ENCODE measurements at regions not wholly inside any gene's neighbourhood (a gene's known extent, or its start where the extent isn't known, plus 50 kb on each side); places are given as distances from the start of the nearest gene placed in this dataset.

DNA sequence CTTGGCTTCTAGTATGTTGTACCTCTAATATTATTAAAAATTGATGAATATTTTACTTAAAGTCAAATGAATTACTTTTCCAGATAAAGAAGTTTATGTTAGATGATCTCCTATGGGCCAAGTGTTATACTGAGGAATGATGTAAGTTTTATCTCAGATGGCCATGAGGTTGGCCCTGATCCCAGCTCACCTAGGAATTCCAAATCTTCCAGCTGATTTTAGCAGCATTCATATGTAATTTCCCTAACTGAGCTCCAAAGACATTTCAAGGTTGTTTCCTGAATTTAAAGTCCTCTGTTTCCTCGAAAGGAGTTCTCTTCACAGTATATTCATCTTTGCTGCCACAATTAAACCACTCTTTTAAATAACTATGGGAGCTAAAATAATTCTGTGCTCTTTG, 1670.4 kb upstream of the SPRY2 start:
- Histone ChIP-seq H3K27ac (no peak overlapping the region), H3K4me1 (no peaks in the 10 kb centered on the region), H3K36me3 (no peaks in the 10 kb centered on the region), H3K9me3 (no peaks in the 10 kb centered on the region), H3K27me3 (no peaks in the 10 kb centered on the region), H3K4me3 (replicated peaks in 1 of 3) (no peak overlapping the region)
- no peak for DNase-seq
- intact Hi-C loops (cut with DNase I), result no loop called here
- WGBS, 2 donors, result 55 to 58% methylated on average over 1 of the region's 1 CpG
- no peak for TF ChIP-seq POLR2A (IDR thresholded peaks at IDR 0.05)
- TF ChIP-seq, protein P1, sequence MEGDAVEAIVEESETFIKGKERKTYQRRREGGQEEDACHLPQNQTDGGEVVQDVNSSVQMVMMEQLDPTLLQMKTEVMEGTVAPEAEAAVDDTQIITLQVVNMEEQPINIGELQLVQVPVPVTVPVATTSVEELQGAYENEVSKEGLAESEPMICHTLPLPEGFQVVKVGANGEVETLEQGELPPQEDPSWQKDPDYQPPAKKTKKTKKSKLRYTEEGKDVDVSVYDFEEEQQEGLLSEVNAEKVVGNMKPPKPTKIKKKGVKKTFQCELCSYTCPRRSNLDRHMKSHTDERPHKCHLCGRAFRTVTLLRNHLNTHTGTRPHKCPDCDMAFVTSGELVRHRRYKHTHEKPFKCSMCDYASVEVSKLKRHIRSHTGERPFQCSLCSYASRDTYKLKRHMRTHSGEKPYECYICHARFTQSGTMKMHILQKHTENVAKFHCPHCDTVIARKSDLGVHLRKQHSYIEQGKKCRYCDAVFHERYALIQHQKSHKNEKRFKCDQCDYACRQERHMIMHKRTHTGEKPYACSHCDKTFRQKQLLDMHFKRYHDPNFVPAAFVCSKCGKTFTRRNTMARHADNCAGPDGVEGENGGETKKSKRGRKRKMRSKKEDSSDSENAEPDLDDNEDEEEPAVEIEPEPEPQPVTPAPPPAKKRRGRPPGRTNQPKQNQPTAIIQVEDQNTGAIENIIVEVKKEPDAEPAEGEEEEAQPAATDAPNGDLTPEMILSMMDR (IDR thresholded peaks at IDR 0.05), result no peak

DNA sequence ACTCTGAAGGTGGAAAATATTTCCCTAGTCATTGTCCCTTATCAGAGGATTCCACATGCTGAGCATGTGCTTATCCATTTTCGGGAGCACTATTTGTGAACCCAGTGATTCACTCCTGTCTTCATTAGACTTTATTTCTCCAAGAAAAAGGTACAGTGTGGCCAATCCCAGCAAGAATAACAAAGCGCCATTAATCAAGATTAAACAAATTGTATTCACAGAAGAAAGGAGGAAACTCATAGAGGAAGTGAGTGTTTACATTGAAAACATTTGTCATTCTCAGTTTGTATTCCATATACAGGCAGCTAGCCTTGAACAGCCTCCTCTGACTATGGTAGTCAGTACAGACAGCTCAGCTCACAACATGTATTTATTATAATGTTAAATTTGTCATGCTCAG, 1669.9 kb upstream of the SPRY2 start:
- Histone ChIP-seq H3K4me1 (no peaks in the 10 kb centered on the region), H3K27me3 (no peaks in the 10 kb centered on the region), H3K27ac (no peak overlapping the region), H3K36me3 (no peaks in the 10 kb centered on the region), H3K4me3 (replicated peaks in 1 of 3) (no peak overlapping the region), H3K9me3 (no peaks in the 10 kb centered on the region)
- TF ChIP-seq POLR2A (IDR thresholded peaks at IDR 0.05), result no peak
- TF ChIP-seq, protein P1 (IDR thresholded peaks at IDR 0.05), result no peak
- intact Hi-C loops (cut with DNase I), result no loop called here
- WGBS, 2 donors, result 72 to 73% methylated on average over 2 of the region's 2 CpGs
- DNase-seq, result no peak

DNA sequence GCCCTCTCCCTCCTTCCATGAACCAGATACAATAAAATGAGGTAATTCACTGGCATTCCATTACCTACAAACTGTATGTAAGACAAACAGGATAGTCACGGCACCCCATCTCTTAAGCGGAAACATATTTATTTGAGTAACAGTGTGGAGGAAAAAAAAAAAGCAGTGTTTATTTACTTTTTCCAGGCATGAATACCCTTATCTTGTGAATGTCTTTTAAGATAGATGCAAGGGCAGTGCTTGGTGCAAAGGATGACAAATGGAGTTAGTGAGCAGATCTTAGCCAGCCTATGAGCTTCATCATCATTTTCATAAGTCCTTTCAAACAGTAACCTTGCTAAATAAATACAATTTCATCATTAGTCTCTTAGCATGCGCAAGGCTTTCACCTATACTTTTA, 1661.8 kb upstream of the SPRY2 start:
- 78% methylated on average over 3 of the region's 3 CpGs for WGBS, 2 donors
- H3K9me3 ChIP-seq, result no peaks in the 10 kb centered on the region
- TF ChIP-seq, protein P1 (IDR thresholded peaks at IDR 0.05), result no peak
- TF ChIP-seq POLR2A (IDR thresholded peaks at IDR 0.05), result no peak

DNA sequence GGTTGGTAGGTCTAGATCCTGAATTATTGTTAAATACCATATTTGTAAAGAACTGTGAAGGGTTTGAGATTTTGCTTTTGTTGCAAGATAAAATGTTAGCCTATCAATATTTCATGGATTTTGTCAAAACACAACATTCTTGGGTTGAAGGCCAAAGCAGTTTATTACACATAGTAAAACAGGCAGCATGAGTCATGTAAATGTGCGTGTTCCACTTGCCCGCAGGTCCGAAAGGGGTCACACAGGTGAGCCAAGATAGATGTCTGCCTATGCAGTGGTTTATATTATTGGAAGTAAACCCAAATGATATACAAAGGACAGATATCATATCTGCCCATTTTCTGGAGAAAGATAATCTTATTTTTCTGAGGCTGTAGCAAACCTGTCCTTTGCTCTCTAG, 1654.4 kb upstream of the SPRY2 start:
- WGBS, 2 donors, result 89 to 93% methylated on average over 3 of the region's 3 CpGs
- Histone ChIP-seq H3K4me3 (replicated peaks in 1 of 3) (no peak overlapping the region), H3K27me3 (no peaks in the 10 kb centered on the region), H3K27ac (no peak overlapping the region), H3K36me3 (no peaks in the 10 kb centered on the region), H3K9me3 (no peaks in the 10 kb centered on the region), H3K4me1 (no peaks in the 10 kb centered on the region)
- DNase-seq, result no peak
- TF ChIP-seq POLR2A (IDR thresholded peaks at IDR 0.05), result no peak
- TF ChIP-seq, protein P1 (IDR thresholded peaks at IDR 0.05), result no peak
- intact Hi-C loops (cut with DNase I), result no loop called here

More for the DNA sequence above, 1661.8 kb upstream of the SPRY2 start:
- no peaks in the 10 kb centered on the region for H3K4me1 ChIP-seq
- H3K4me3 ChIP-seq (replicated peaks in 1 of 3), result no peak overlapping the region
- no peak overlapping the region for H3K27ac ChIP-seq
- no peaks in the 10 kb centered on the region for H3K27me3 ChIP-seq
- DNase-seq, result no peak
- no peaks in the 10 kb centered on the region for H3K36me3 ChIP-seq
- intact Hi-C loops (cut with DNase I), result no loop called here

DNA sequence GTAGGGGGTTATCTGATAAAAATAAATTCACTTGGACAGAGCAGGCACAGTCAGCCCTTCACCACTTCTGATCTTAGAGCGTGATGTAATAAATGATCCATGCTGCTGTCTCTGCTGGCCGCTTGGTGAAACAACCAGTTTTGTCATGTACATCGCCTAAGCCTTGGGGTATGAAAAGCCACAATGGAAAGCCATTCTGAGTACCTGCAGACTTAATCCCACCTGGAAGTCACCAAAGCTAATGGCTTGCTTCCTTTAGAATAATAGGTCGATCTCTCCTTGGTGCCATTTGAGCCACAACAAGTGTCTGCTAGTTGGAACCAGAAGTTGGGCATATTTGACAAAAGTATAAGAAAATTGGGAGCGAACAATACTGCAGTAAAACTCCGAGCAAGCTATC, 1649.7 kb upstream of the SPRY2 start:
- Histone ChIP-seq H3K27ac (no peak overlapping the region), H3K4me1 (no peaks in the 10 kb centered on the region), H3K9me3 (no peaks in the 10 kb centered on the region), H3K27me3 (no peaks in the 10 kb centered on the region), H3K36me3 (no peaks in the 10 kb centered on the region), H3K4me3 (replicated peaks in 1 of 3) (no peak overlapping the region)
- intact Hi-C loops (cut with DNase I), result no loop called here
- 87 to 93% methylated on average over 6 of the region's 6 CpGs for WGBS, 2 donors
- no peak for TF ChIP-seq POLR2A (IDR thresholded peaks at IDR 0.05)
- TF ChIP-seq, protein P1 (IDR thresholded peaks at IDR 0.05), result no peak
- no peak for DNase-seq
